ENCODE measurements at regions not wholly inside any gene's neighbourhood (a gene's known extent, or its start where the extent isn't known, plus 50 kb on each side); places are given as distances from the start of the nearest gene placed in this dataset.
"Not testable (repeated sequence)": the region's sequence is repeated elsewhere in the genome, so short reads cannot be mapped to it uniquely, and the experiment has no call there.

DNA sequence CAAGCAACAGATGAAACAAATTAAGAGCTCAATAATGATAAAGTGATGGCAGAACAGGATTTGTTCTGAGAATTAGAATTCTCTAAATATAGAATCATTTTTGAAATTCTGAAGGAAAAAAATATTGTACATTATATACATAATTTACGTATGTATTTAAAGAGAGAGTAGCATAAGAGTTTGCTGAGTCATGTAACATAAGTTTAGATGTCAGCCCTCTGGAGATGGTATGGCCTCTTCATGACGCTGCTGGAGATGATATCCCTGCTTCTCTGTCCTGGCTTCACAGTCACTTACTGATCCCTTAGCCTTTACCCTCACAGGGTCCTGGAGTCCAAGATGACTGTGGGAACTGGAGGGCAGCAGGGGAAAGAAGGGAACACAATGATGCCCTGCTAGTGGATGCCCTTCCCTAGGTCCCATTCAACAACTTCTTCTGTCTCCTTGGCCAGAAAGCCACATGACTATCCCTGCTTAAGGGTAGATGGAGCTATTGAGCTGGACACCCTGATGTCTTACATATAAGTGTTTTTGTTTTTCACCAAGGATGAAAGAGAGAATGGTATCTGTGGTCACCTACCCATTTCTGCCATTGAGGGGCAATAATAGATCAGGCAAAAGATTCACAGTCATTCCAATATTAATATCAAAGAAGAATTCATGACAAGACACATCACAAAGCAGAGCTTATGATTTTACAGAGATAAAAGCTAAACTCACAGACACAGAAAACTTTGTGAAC, 753.1 kb downstream of the TBC1D22A start:
- DNase-seq, result no peak

DNA sequence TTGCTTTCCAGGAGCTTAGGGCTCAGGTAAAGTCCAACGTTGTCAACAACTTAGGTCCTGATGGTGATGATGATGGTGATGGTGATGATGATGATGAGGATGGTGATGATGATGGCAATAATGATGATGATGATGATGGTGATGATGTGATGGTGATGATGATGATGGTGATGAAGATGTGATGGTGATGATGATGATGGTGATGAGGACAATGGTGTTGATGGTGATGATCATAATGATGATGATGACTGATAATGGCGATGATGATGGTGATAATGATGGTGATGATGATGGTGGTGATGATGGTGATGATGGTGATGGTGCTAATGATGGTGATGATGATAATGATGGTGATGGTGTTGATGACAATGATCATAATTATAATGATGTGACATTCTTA, 750.2 kb downstream of the TBC1D22A start:
- no peak for DNase-seq

DNA sequence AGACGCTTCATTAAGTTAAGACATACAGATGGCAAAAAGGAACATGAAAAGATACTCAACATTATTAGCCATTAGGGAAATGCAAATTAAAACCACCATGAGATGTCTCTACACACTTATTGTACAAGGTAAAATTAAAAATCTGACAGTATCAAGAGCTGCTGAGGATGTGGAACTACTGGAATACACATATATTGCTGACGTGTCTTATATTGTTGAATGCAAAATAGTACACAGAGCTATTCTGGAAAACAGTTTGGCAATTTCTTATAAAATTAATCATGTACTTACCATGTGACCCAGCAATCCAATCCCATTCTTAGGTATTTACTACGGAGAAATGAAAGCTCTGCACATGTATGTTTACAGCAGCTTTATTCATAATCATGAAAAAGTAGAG, 742.5 kb downstream of the TBC1D22A start:
- DNase-seq, result no peak

DNA sequence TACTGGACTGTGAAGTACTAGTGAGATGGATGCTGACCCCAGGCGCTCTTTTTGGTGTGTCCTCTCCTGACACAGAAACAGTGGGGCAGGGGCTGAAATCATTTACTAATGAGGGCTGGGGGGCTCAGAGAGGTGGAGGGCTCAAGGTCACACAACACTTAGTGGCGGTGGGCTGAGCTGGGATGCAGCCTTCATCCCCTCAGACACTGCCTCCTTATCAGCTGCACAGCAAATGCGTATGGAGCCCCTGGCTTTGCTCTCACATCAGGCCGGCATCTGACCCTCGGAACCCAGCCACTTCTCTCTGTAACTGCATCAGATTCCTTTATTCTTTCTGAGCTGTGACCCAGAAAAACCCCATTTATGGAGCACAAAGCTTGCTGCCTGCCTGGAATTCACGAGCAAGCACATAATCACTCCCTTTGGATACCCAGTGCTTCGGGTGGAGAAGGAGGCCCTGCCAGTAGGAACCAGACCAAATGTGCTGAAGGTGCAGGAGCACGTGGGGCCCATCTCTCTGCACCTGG, 736.6 kb downstream of the TBC1D22A start:
- DNase-seq, result no peak

DNA sequence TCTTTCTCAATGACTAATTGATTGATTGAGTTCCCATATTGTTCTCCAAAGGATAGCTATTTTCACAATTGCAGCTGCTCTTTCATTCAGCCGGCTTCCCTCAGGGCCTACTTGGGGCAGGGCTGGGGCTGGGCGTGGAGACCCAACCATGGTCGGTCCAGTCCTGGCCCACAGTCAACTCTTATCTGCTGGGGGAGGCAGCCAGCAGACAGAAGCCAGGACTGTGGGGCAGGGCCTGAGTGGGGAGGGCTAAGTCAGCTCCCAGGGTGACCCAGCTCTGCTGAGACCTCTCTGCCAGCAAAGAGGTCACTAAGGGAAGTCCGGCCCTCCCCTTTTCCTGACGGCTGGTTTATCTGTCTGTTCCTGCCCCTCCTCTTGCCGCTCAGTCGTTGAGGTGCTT, 735.2 kb downstream of the TBC1D22A start:
- DNase-seq, result no peak

DNA sequence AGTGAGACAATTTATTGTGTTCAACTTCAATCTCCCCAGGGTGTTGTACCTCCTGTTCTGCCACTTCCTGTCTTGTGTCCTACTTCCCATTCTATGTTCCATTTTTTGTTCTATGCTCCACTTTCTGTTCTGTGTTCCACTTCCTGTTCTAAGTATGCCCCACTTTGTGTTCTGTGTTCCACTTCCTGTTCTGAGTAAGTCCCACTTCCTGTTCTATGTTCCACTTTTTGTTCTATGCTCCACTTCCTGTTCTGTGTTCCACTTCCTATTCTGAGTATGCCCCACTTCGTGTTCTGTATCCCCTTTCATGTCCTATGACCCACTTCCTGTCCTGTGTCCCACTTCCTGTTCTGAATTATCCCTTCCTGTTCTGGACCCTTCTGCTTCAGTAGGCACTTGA, 732.7 kb downstream of the TBC1D22A start:
- no peak for DNase-seq

DNA sequence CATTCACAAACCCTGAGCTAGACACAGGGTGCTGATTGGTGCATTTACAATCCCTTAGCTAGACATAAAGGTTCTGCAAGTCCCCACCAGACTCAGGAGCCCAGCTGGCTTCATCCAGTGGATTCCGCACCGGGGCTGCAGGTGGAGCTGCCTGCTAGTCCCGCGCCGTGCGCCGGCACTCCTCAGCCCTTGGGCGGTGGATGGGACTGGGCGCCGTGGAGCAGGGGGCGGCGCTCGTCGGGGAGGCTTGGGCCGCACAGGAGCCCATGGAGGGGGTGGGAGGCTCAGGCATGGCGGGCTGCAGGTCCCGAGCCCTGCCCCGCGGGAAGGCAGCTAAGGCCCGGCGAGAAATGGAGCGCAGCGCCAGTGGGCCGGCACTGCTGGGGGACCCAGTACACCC, 725.7 kb downstream of the TBC1D22A start:
- not testable (repeated sequence) for DNase-seq

DNA sequence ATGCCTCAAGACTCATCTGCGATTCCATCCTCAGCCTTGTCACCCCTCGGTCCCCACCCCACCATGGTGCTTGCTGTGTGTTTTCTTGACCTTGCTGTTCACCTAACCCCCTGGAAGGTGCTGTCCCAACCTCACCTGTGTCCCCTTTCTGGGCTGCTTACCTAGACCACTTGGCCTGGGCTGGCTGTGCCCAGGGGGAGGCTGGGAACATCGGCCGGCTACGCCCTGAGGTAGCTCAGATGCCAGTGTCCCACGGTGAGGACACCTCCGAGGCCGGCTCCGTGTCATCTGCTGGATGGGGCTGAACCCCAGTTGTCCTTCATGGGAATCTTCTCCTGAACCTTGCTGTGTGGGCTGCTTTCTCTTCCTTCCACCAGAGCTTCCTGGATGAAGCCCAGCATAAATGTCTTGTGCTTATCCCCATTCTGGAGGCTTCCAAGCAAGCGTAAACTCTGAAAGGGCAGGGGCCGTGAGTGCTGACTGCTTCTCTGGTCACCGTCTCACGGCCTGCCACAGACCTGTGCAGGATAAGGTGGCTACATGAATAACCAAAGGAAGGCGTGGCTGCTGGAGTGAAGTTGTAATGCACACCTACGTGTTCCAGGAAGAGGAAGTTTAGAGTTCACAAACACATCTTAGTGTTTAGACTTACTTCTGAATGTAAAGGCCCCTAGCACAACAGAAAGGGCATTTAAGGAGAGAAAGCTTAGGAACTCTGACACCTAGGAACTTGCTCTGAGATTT, 724.3 kb downstream of the TBC1D22A start:
- DNase-seq, result no peak

DNA sequence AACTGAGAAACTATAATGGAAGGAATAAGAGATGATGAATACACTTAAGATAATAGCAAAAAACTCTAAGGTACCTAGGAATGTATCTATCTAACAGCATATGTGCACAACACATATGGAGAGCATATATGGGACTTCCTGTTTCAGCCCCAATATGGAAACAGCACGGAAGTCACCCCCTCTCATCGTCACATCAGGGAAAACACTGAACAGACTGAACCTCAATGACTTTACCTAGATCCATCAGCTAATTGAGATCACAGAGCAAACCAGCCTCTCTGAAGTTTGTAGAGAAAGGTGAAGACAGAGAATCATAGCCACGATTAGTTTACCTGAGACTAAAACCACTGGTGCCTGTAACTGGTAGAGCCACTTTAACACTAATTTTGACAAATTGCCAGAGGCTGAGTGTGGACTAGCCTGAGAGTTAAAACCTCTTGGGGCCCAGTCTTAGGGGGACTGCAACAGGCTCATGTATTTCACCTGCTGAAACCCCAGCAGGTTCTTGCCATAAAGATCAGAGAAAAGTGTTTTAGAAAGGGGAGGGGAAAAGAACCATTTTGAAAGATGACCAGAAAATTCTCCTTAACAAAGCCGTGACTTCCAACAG, 722.6 kb downstream of the TBC1D22A start:
- no peak for DNase-seq

DNA sequence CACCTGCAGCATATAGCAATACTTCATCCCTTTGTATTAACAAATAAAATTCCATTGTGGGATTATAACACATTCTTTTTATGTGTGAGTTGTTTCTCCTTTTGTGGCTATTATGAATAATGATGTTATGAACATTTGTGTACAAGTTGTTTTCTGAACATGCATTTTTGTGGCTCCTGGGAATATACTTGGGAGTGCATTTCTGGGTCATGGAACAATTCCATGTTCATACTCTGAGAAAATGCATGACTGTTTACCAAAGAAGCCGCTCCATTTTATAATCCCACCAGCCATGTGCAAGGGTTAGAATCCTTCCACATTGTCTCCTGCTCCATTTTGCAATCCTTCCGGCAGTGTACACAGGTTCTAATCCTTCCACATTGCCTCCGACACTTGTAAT, 713.8 kb downstream of the TBC1D22A start:
- DNase-seq, result no peak

DNA sequence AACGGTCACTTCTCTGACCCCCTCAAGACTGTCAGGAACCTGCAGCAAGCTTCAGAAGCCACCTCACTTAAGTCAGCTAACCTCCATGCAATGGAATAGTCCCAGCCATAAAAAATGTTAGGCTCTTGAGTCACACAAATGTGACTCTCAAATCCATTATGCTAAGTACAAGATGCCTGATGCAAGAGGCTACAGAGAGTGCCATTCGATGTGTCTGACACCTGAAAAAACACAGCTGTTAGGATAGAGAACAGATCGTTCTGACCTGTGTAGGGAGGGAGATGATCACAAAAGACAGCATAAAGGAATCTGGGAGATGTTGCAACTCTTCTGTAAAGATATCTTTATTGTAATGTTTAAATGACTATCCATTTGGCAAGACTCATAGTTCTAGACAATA, 712.4 kb downstream of the TBC1D22A start:
- DNase-seq, result no peak

DNA sequence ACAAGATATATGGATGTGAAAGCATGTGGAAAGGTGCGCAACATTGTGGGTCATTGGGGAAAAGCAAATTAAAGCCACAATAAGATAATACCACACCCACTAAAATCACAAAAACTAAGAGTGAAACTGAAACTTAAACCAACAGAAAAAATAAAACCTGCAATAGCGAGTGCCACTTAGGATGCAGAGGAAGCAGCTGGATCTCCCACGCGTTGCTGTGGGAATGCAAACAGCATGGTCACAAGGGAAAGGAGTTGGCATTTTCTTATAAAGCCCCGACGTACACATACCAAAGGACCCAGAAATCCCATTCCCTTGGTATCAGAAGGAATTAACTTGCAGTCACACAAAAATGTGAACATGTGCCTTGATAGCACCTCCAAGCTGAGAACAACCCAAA, 712.0 kb downstream of the TBC1D22A start:
- DNase-seq, result no peak

DNA sequence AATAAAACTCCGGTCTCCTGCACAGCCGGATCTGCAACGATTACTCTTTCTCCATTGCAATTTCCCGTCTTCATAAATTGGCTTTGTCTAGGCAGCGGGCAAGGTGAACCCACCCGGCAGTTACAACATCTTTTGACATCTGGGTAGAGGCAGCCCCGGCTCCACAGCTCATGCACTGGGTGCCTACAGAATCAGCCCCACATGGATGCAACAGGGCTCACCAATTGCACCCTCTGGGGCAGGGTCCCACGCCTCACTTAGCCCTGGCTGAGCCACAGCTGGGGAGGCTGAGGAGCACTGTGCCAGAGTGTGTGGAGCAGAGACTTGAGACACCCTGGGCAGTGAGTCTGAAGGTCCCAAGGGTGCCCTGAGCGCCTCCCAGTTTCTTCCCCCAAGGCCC, 710.2 kb downstream of the TBC1D22A start:
- DNase-seq, result no peak

DNA sequence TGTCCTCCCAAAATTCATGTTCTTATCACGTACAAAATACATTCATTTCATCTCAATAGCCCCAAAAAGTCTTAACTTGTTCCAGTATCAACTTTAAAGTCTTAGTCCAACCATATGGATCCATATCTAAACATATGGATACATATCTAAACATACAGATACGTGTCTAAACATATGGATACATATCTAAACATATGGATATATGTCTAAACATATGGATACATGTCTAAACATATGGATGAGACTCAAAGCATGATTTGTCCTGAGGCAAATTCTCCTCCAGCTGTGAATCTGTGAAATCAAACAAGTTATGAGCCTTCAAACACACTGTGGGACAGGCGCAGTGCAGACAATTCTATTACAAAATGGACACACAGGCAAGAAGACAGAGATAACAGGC, 709.0 kb downstream of the TBC1D22A start:
- DNase-seq, result no peak

DNA sequence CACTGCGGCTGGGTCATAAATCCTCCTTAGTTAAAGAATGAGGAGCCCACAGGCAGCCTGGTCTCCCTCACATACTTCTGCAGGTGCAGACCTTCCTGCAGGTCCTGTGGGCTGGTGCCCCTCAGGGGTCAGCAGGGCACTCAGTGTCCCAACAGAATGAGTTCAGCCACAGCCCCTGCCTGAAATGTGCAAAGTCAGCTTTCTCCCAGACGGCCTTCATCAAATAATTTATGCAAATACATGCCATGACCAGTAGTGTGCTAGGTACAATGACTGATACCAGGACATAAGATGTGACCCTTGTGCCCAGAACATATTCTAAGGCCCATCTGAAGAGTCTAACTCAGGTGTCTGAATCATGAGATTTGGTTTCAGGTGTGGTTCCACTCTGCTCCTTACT, 703.4 kb downstream of the TBC1D22A start:
- DNase-seq, result no peak

DNA sequence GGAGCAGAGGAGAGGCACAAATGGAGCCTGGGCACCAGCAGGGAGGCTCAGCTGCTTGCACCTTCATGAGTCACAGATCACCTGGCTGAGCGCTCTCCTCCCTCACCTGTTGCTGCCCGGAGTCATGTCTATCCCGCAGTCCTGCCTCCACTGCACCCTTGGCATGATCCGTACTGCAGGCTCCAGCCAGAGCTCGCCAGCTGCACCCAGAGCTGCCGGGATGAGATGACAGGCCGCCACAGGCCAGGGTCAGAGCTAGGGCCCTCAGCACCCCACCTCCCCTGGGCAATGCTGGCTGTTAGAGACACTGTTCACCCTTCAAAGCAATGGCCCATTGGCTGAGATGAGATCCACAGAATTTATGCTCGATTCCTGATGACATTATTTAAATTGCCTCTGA, 702.8 kb downstream of the TBC1D22A start:
- no peak for DNase-seq

DNA sequence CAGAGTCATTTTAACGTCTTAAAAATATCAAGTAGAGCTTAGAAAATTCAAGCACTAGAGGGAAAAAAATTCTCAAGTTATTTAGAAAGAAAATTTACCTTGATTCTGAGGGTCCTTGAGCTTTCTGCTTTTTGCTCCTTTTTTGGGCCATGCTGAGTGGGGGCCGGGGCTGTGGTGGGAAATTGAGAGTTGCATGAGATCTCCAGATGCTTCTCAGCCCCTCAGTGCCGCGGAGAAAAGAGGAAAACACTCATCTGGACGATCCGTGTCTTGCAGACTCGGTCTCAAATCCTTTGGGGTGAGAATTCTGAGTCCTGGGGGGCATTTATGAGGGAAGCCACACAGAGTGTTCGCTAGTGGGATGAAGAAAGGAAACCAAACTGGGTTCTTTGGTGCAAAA, 700.8 kb downstream of the TBC1D22A start:
- no peak for DNase-seq

DNA sequence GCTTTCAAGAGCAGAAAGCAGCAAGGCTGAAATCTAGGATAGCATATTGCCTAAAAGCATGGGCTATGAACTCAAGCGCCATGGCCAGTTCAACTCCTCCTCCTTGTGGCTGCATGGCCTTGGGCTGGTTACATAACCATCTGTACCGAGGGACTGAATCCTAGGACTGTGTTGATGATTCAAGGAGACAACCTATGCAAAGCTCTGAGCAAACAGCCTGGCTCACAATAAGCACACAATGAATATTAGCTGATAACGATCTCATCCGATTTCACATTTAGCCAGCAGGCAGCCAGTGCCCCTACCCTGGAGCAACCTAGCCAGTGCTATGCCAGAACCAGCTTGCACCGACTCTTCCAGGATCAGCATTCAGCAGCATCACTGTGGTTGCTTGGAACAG, 698.4 kb downstream of the TBC1D22A start:
- DNase-seq, result no peak

DNA sequence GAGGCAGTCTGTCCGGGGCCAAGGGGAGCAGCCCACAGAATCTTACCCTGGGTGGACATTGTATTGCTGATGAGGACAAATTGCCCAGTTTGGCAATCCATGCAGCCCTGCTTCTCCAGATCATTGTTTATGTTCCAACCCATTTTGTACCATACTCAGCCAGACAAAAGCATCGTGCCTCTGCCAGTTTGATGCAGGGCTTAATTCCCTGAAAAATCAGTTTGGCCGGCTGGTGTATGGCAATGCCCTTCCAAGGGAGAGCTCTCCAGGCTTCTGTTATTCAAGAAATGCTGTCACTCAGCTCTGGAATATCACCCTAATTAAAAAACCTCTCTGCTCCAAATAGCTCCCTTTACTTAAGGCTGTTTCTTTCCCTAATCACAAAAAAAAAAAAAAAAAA, 697.7 kb downstream of the TBC1D22A start:
- DNase-seq, result no peak

DNA sequence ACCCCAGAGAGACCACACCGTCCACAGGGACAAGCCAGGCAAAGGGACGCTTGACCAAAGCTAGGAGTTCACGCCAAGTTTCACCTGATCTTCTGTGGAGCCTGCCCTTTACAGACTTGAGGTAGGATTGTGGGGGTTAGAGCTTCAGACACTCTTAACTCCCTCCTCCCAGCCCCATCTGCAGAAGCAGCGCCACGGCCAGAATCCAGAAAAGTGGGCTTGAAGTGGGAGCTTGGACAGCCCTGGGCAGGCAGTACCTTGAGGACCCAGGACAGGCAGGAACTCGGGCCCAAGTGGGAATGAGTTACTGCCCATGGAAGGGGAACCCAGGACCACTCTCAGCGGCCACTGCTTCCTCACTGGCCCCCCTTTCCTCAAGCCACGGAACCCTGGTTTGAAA, 695.9 kb downstream of the TBC1D22A start:
- no peak for DNase-seq

DNA sequence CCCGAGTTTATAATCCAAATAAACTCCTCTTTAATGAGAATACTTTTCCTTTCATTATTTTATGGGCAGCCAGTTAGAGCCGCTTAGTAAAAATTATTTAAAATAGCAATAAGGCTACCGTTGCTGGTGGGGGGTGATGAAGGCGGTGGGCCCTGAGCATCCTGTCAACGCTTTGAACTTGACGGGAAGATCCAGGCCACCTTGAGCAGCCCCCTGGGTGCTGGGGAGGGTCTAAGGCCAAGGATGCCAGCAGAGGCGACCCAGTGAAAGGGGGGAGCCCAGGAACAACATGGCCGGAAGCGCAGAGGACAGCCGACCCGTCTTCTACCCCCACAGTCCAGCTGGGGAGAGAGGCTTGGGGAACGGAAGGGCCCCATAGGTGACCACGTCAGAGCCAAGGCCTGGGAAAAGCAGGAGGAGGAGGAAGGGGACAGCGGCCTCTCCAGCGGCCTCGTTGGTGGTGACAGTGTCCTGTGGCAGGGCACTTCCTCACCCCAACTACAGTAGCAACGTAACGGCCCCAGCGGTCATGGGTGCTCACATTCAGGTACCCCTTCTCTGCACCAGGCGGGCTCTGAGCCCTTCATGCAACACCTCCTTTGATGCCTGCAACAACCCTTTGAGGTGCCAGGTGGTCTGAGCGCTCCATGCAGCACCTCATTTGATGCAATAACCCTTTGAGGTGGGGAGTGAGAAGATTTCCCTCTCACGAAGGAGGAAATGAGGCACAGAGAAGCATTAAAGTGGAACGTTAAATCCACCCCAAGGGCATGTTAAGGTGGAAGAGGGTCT, 695.3 kb downstream of the TBC1D22A start:
- DNase-seq, result no peak

DNA sequence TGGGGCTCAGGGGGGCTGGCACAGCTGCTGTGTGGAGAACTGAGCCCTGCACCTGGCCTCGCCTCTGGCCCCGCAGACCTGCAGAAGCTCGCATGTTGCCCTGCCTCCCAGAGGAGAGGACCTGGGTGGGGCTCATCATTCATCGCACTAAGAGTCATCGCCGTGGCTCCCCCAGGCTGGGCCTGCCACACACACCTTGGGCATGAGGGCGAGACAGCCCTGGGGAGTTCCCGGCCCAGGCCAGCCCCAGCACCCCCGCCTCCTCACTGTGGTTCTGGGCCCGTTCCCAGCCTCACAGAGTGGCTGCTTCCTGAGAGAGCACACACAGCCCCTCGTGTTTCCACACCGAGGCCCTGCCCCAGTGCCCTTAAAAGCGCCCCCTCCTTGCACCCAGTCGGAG, 694.6 kb downstream of the TBC1D22A start:
- DNase-seq, result no peak

DNA sequence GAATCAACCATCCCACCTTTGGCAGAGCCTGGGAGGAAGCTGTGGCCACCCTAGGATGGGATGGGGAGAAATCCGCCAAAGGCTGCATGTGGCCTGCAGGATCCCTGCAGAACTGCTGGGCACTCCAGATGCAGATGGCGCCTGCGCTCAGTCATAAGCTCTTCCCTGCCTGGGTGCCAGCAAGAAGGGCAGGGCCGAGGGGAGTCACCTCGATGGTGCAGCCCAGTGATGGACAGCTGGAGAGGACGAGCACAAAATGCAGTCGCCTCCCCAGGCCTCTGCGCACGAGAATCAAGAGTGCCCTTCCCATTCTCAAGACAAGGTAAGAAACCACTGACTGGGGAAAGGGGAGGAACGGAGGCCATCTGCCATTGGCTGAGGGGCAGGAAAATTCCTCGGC, 693.6 kb downstream of the TBC1D22A start:
- DNase-seq, result no peak
